Ishikawa (cell line): ENCODE measurements at regions not wholly inside any gene's neighbourhood (a gene's known extent, or its start where the extent isn't known, plus 50 kb on each side); places are given as distances from the start of the nearest gene placed in this dataset.

Experiments
- CEBPB ChIP-seq: IDR thresholded peaks from 2 replicates; pipeline ENCODE4 v1.6.1; 2012
- CREB1 ChIP-seq: IDR thresholded peaks from 2 replicates; pipeline ENCODE4 v1.6.1; 2012; ENCODE audit warnings: low read depth
- EP300 ChIP-seq: IDR thresholded peaks from 2 replicates; pipeline ENCODE4 v1.6.1; 2012; ENCODE audit warnings: borderline replicate concordance
- FOXM1 ChIP-seq: IDR thresholded peaks from 2 replicates; pipeline ENCODE4 v1.6.1; 2012; ENCODE audit warnings: low read depth, borderline replicate concordance
- MAX ChIP-seq: IDR thresholded peaks from 2 replicates; pipeline ENCODE4 v1.6.1; 2012
- NFIC ChIP-seq: IDR thresholded peaks from 2 replicates; pipeline ENCODE4 v1.6.1; 2012
- RAD21 ChIP-seq: IDR thresholded peaks from 2 replicates; pipeline ENCODE4 v1.6.1; 2012; ENCODE audit warnings: low read depth
- REST ChIP-seq: IDR thresholded peaks from 2 replicates; pipeline ENCODE4 v1.6.1; 2012; ENCODE audit warnings: low read depth, mild to moderate bottlenecking
- TAF1 ChIP-seq: IDR thresholded peaks from 2 replicates; pipeline ENCODE4 v1.6.1; 2012; ENCODE audit warnings: low read depth, mild to moderate bottlenecking
- TCF12 ChIP-seq: IDR thresholded peaks from 2 replicates; pipeline ENCODE4 v1.6.1; 2012; ENCODE audit warnings: low read depth
- TEAD4 ChIP-seq: IDR thresholded peaks from 2 replicates; pipeline ENCODE4 v1.6.1; 2012
- USF1 ChIP-seq: IDR thresholded peaks from 2 replicates; pipeline ENCODE4 v1.6.1; 2012
- YY1 ChIP-seq: IDR thresholded peaks from 2 replicates; pipeline ENCODE4 v1.6.1; 2012; ENCODE audit warnings: low read depth
- ZBTB7A ChIP-seq: IDR thresholded peaks from 2 replicates; pipeline ENCODE4 v1.6.1; 2012; ENCODE audit warnings: low read depth

GRCh38 chr4:134117392-134118183 lies 84.0 kb downstream of the PABPC4L start:
- TF ChIP-seq ZBTB7A (no peak), MAX (no peak), EP300 (no peak), REST (no peak), CREB1 (no peak), USF1 (no peak), FOXM1 (no peak), CEBPB (no peak), TCF12 (no peak), RAD21 (no peak), TAF1 (no peak), YY1 (no peak), NFIC (no peak), TEAD4 (no peak)
